ENCODE measurements at regions not wholly inside any gene's neighbourhood (a gene's known extent, or its start where the extent isn't known, plus 50 kb on each side); places are given as distances from the start of the nearest gene placed in this dataset.

GRCh38 chr18:22303927-22304326 lies 113.8 kb downstream of the CTAGE1 start:
- TF ChIP-seq CTCF (IDR thresholded peaks at IDR 0.05) (no peak), EP300 (IDR thresholded peaks at IDR 0.05) (no peak), POLR2A (IDR thresholded peaks at IDR 0.05) (no peak)

Measured in tibial nerve (tissue), 4 donors.